Motor neuron (in vitro differentiated cells): ENCODE measurements at regions not wholly inside any gene's neighbourhood (a gene's known extent, or its start where the extent isn't known, plus 50 kb on each side); places are given as distances from the start of the nearest gene placed in this dataset.
"Not testable (repeated sequence)": the region's sequence is repeated elsewhere in the genome, so short reads cannot be mapped to it uniquely, and the experiment has no call there.

ENCODE experiments used
- ATAC-seq, 8 experiments: fragments of 200-7000 bp; cut with Tn5 transposase; replicated peaks in 6 of 8; 2 replicates each; pipeline ENCODE4 v1.8.0; 2021; ENCODE audit warnings: mild to moderate bottlenecking in 8 of 8, moderate library complexity in 8 of 8
- H3K27ac ChIP-seq, 2 donors: fragments of 250-450 bp; sonication (Bioruptor Pico); 2 replicates each; pipeline ENCODE4 v1.9.0; 2021; ENCODE audit warnings: antibody characterized with exemption in 2 of 2, mild to moderate bottlenecking in 2 of 2, moderate library complexity in 1 of 2
- H3K4me1 ChIP-seq, 2 donors: fragments of 250-450 bp; sonication (Bioruptor Pico); replicated peaks in 1 of 2; 2 replicates each; pipeline ENCODE4 v1.6.1; 2021; ENCODE audit warnings: antibody characterized with exemption in 2 of 2, mild to moderate bottlenecking in 2 of 2, moderate library complexity in 1 of 2
- H3K4me3 ChIP-seq, 5 donors: fragments of 250-450 bp; sonication (Bioruptor Pico); 2 replicates each; pipeline ENCODE4 v1.9.0; 2021; ENCODE audit warnings: antibody characterized with exemption in 5 of 5, mild to moderate bottlenecking in 5 of 5, moderate library complexity in 4 of 5
- WGBS, 10 experiments: fragments of 450-650 bp; shearing (Covaris generic); methylation state at CpG; one replicate each; pipeline ENCODE4 v1.0.0; 2022; 5-methylcytosine and 5-hydroxymethylcytosine counted together
- in situ Hi-C, 9 experiments: fragments of 400-800 bp; cut with MboI; loops; one replicate each; pipeline ENCODE4 v1.15.0; 2021; ENCODE audit warnings: low sequenced_read_pairs in 9 of 9, low pct_unique_long_range_greater_than_20kb in 2 of 9; ENCODE audit not compliant: unreplicated experiment in 9 of 9

GRCh38 chr13:44803390-44803789 lies 185.9 kb downstream of the NUFIP1 start:
- no peak overlapping the region for H3K27ac ChIP-seq
- H3K4me1 ChIP-seq: no peaks in the 10 kb centered on the region
- H3K4me3 ChIP-seq: no peak overlapping the region
- ATAC-seq: no peak
- in situ Hi-C loops: no loop called here
- 40 to 100% (median 79%) methylated on average over 1 to 4 of the region's 4 CpGs; no CpG with 5 or more reads in 2 of the 10 experiments for WGBS, 10 experiments

GRCh38 chr13:44802491-44802890 lies 186.8 kb downstream of the NUFIP1 start:
- no peaks in the 10 kb centered on the region for H3K4me1 ChIP-seq
- in situ Hi-C loops: no loop called here
- H3K4me3 ChIP-seq: no peak overlapping the region
- 47 to 100% (median 86%) methylated on average over 1 to 4 of the region's 4 CpGs; no CpG with 5 or more reads in 1 of the 10 experiments for whole genome bisulfite sequencing, 10 experiments
- ATAC-seq: no peak
- H3K27ac ChIP-seq: no peak overlapping the region

DNA sequence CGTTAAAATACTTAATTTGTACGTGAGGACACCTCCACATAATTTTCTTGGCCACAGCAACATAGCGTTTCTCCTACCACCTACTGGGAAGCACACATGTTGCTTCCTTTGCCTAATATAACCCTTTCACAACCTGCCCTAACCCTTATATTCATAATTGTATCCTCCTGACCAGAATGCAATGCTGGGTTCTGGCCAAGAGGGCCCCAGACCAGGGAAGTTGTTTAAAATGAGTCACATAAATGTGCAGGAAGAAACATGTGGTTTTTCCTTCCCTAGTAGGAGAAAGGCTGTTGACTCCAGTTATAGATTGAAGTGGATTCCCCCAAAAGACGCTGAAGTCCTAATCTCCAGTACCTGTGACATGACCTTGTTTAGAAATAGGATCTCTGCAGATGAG lies 187.3 kb downstream of the NUFIP1 start:
- peak in 2 of 8 experiments; percentile 56 to 71 for ATAC-seq
- Histone ChIP-seq H3K4me3 (no peak overlapping the region), H3K27ac (no peak overlapping the region), H3K4me1 (no peaks in the 10 kb centered on the region)
- in situ Hi-C loops: no loop called here
- 28 to 100% (median 82%) methylated on average over 1 to 4 of the region's 4 CpGs; no CpG with 5 or more reads in 3 of the 10 experiments for WGBS, 10 experiments

GRCh38 chr13:44800626-44801025 lies 188.6 kb downstream of the NUFIP1 start:
- no peak overlapping the region for H3K27ac ChIP-seq
- in situ Hi-C loops: no loop called here
- H3K4me1 ChIP-seq: no peaks in the 10 kb centered on the region
- WGBS, 10 experiments: 40 to 100% (median 77%) methylated on average over 1 to 4 of the region's 5 CpGs; no CpG with 5 or more reads in 4 of the 10 experiments
- H3K4me3 ChIP-seq: no peak overlapping the region
- no peak for ATAC-seq

GRCh38 chr13:44797685-44798084 lies 191.6 kb downstream of the NUFIP1 start:
- in situ Hi-C loops: no loop called here
- H3K4me1 ChIP-seq: no peaks in the 10 kb centered on the region
- H3K4me3 ChIP-seq: no peak overlapping the region
- WGBS, 10 experiments: 67 to 100% (median 88%) methylated on average over 1 to 2 of the region's 2 CpGs; no CpG with 5 or more reads in 2 of the 10 experiments
- H3K27ac ChIP-seq: no peak overlapping the region
- ATAC-seq: no peak

- no peak for ATAC-seq
- in situ Hi-C loops: no loop called here
Observed at GRCh38 chr13:44796597-44797490, 192.4 kb downstream of the NUFIP1 start.

GRCh38 chr13:44796039-44796438 lies 193.2 kb downstream of the NUFIP1 start:
- in situ Hi-C loops, ATAC-seq: not testable (repeated sequence)

More at GRCh38 chr13:44796597-44797490, 192.4 kb downstream of the NUFIP1 start:
- WGBS, 10 experiments: 33 to 100% (median 83%) methylated on average over 1 to 4 of the region's 5 CpGs; no CpG with 5 or more reads in 1 of the 10 experiments
- H3K4me1 ChIP-seq: no peaks in the 10 kb centered on the region
- H3K27ac ChIP-seq: no peak overlapping the region
- no peak overlapping the region for H3K4me3 ChIP-seq

DNA sequence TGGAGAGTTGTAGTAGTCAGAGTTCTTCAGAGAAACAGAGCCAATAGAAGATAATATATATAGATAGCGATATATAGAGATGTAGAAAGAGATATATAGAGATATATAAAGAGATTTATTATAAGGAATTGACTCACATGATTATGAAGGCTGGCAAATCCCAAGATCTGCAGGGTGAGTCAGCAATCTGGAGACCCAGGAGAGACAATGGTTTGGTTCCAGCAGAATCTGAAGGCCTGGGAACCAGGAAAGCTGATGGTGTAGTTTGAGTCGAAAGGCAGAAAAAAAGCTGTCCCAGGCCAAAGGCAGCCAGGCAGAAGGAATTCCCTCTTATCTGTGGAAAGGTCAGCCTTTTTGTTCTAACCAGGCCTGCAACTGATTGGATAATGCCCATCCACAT lies 194.1 kb downstream of the NUFIP1 start:
- in situ Hi-C loops: no loop called here
- no peak for ATAC-seq
- Histone ChIP-seq H3K27ac (no peak overlapping the region), H3K4me3 (no peak overlapping the region), H3K4me1 (no peaks in the 10 kb centered on the region)
- 78 to 100% (median 83%) methylated on average over 1 to 2 of the region's 2 CpGs; no CpG with 5 or more reads in 1 of the 10 experiments for WGBS, 10 experiments

More at GRCh38 chr13:44796039-44796438, 193.2 kb downstream of the NUFIP1 start:
- H3K27ac ChIP-seq, H3K4me1 ChIP-seq, H3K4me3 ChIP-seq: not testable (repeated sequence)
- 80 to 100% methylated on average over 1 to 2 of the region's 2 CpGs; no CpG with 5 or more reads in 8 of the 10 experiments for WGBS, 10 experiments

GRCh38 chr13:44792096-44792495 lies 197.2 kb downstream of the NUFIP1 start:
- H3K4me1 ChIP-seq: no peaks in the 10 kb centered on the region
- 56 to 100% (median 85%) methylated on average over 2 to 7 of the region's 7 CpGs for WGBS, 10 experiments
- no peak for ATAC-seq
- no peak overlapping the region for H3K27ac ChIP-seq
- H3K4me3 ChIP-seq: no peak overlapping the region
- in situ Hi-C loops: no loop called here

GRCh38 chr13:44790289-44790688 lies 199.0 kb downstream of the NUFIP1 start:
- ATAC-seq: peak in 3 of 8 experiments; percentile 55 to 87 (median 61)
- no peak overlapping the region for H3K4me3 ChIP-seq
- 18 to 83% (median 67%) methylated on average over 1 to 4 of the region's 4 CpGs; no CpG with 5 or more reads in 6 of the 10 experiments for WGBS, 10 experiments
- in situ Hi-C loops: no loop called here
- no peak overlapping the region for H3K27ac ChIP-seq
- no peaks in the 10 kb centered on the region for H3K4me1 ChIP-seq

GRCh38 chr13:44787617-44788016 lies 201.7 kb downstream of the NUFIP1 start:
- 30 to 100% (median 90%) methylated on average over 1 to 3 of the region's 7 CpGs; no CpG with 5 or more reads in 3 of the 10 experiments for WGBS, 10 experiments
- in situ Hi-C loops: no loop called here
- Histone ChIP-seq H3K27ac (no peak overlapping the region), H3K4me3 (no peak overlapping the region), H3K4me1 (no peaks in the 10 kb centered on the region)
- ATAC-seq: peak in 2 of 8 experiments; percentile 76 to 79

DNA sequence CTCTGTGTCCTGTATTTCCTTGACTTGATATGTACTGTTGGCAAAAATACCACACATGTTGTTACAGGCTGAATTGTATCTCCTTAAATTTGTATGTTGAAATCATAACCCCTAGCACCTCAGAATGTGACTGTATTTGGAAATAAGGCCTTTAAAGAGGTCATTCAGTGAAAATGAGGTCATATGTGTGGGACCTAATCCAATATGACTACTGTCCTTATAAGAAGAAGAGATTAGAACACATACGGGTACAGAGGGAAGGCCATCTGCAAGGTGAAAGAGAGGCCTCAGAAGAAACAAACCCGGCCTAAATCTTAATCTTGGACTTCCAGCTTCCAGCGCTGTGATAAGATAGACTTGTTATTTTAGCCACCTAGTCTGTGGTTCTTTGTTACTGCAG lies 202.5 kb downstream of the NUFIP1 start:
- in situ Hi-C loops: no loop called here
- ATAC-seq: no peak
- 0 to 100% (median 89%) methylated on average over 1 to 3 of the region's 3 CpGs; no CpG with 5 or more reads in 1 of the 10 experiments for WGBS, 10 experiments

DNA sequence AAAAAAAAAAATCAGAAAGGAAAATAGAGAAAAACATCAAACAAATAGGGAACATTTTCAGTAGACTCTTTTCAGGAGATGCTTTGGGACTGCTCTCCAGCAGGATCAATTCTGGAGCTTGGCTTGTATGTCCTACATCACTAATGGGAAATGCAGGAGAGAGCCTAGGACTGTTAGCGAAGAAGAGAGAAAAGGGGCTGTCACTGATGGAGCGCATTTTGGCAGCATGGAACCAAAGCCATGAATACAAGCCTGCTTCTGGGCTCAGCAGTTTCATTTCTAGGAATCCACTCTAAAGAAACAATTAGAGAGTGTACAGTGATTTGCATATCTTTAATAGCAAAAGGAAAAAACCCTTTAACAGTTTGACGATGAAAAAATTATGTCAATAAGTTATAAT lies 203.9 kb downstream of the NUFIP1 start:
- in situ Hi-C loops: no loop called here
- WGBS, 10 experiments: 56 to 100% (median 96%) methylated on average over 1 to 3 of the region's 3 CpGs
- Histone ChIP-seq H3K27ac (no peak overlapping the region), H3K4me1 (no peaks in the 10 kb centered on the region), H3K4me3 (no peak overlapping the region)
- no peak for ATAC-seq

More for the DNA sequence above, 202.5 kb downstream of the NUFIP1 start:
- H3K4me3 ChIP-seq: no peak overlapping the region
- no peaks in the 10 kb centered on the region for H3K4me1 ChIP-seq
- no peak overlapping the region for H3K27ac ChIP-seq
